GM23248 (cell line): ENCODE measurements at regions not wholly inside any gene's neighbourhood (a gene's known extent, or its start where the extent isn't known, plus 50 kb on each side); places are given as distances from the start of the nearest gene placed in this dataset.

Experiments used
- EZH2 ChIP-seq: fragments of 200-600 bp; sonication (generic); IDR thresholded peaks from 2 replicates; pipeline ENCODE4 v1.6.1; 2018; ENCODE audit warnings: antibody characterized with exemption, mild to moderate bottlenecking; ENCODE audit not compliant: insufficient read depth, poor library complexity, severe bottlenecking
- EZH2phosphoT487 ChIP-seq: fragments of 200-600 bp; sonication (generic); IDR thresholded peaks from 2 replicates; pipeline ENCODE4 v1.6.1; 2018; ENCODE audit warnings: antibody characterized with exemption, moderate library complexity, mild to moderate bottlenecking, low read depth; ENCODE audit not compliant: insufficient read depth

GRCh38 chr16:80019395-80019794, 418.9 kb upstream of the MAF start:
- no peak for TF ChIP-seq EZH2
- TF ChIP-seq EZH2phosphoT487, result no peak
